Globus pallidus (tissue), 1 donor: ENCODE measurements at regions not wholly inside any gene's neighbourhood (a gene's known extent, or its start where the extent isn't known, plus 50 kb on each side); places are given as distances from the start of the nearest gene placed in this dataset.
"Not testable (repeated sequence)": the region's sequence is repeated elsewhere in the genome, so short reads cannot be mapped to it uniquely, and the experiment has no call there.

Source experiments
- DNase-seq: peaks from one replicate; pipeline ENCODE4 v3.0.0-alpha.2; 2015; ENCODE audit warnings: low spot score

GRCh38 chr5:26415987-26416779 is 622.2 kb downstream of the CDH9 start:
- DNase-seq: no peak

- no peak for DNase-seq
Observed at GRCh38 chr5:26390608-26391007, 647.8 kb downstream of the CDH9 start.

- peak; percentile 64 for DNase-seq
Observed at GRCh38 chr5:26388976-26389375, 649.4 kb downstream of the CDH9 start.

- no peak for DNase-seq
Observed at GRCh38 chr5:26386532-26386931, 651.9 kb downstream of the CDH9 start.

GRCh38 chr5:26364624-26365023 is 673.8 kb downstream of the CDH9 start:
- DNase-seq: not testable (repeated sequence)

- DNase-seq: no peak
Observed at GRCh38 chr5:26343801-26344325, 694.5 kb downstream of the CDH9 start.

- DNase-seq: no peak
Observed at GRCh38 chr5:26339576-26339975, 698.8 kb downstream of the CDH9 start.

GRCh38 chr5:26329562-26330189 is 708.7 kb downstream of the CDH9 start:
- no peak for DNase-seq

- no peak for DNase-seq
Observed at GRCh38 chr5:26326153-26326759, 712.1 kb downstream of the CDH9 start.

GRCh38 chr5:26325432-26325831 is 713.0 kb downstream of the CDH9 start:
- not testable (repeated sequence) for DNase-seq

GRCh38 chr5:26324273-26324895 is 714.0 kb downstream of the CDH9 start:
- DNase-seq: not testable (repeated sequence)

GRCh38 chr5:26323794-26324193 is 714.6 kb downstream of the CDH9 start:
- DNase-seq: no peak

GRCh38 chr5:26321278-26321677 is 717.1 kb downstream of the CDH9 start:
- DNase-seq: no peak

- no peak for DNase-seq
Observed at GRCh38 chr5:26310415-26310814, 728.0 kb downstream of the CDH9 start.

GRCh38 chr5:26295541-26295940 is 742.8 kb downstream of the CDH9 start:
- DNase-seq: no peak

GRCh38 chr5:26282190-26282589 is 756.2 kb downstream of the CDH9 start:
- DNase-seq: no peak

- DNase-seq: no peak
Observed at GRCh38 chr5:26278078-26278477, 760.3 kb downstream of the CDH9 start.

GRCh38 chr5:26259081-26259480 is 779.3 kb downstream of the CDH9 start:
- DNase-seq: no peak

GRCh38 chr5:26245321-26245720 is 793.1 kb downstream of the CDH9 start:
- DNase-seq: peak; percentile 29

- DNase-seq: no peak
Observed at GRCh38 chr5:26239588-26239987, 798.8 kb downstream of the CDH9 start.

- no peak for DNase-seq
Observed at GRCh38 chr5:26237489-26237888, 800.9 kb downstream of the CDH9 start.

GRCh38 chr5:26236936-26237335 is 801.5 kb downstream of the CDH9 start:
- no peak for DNase-seq
